ENCODE measurements at regions not wholly inside any gene's neighbourhood (a gene's known extent, or its start where the extent isn't known, plus 50 kb on each side); places are given as distances from the start of the nearest gene placed in this dataset.

- H3K4me3 Mint-ChIP-seq (ENCODE audit: low read depth) = no peak overlapping the region
- DNase-seq (ENCODE audit: low spot score) = no peak
- H3K4me1 Mint-ChIP-seq (ENCODE audit: low read depth) = no peaks in the 10 kb centered on the region
- no peaks in the 10 kb centered on the region for H3K27me3 Mint-ChIP-seq (ENCODE audit: low read depth)
- no peak overlapping the region for H3K27ac Mint-ChIP-seq
- intact Hi-C loops (cut with micrococcal nuclease) = no loop called here
- H3K36me3 Mint-ChIP-seq (ENCODE audit: low read depth) = no peaks in the 10 kb centered on the region
- H3K9me3 Mint-ChIP-seq = peaks cover 5% of the 10 kb centered on the region
These were observed 337.5 kb upstream of the PDE3A start for GRCh38 chr12:20030826-20031225.

DNA sequence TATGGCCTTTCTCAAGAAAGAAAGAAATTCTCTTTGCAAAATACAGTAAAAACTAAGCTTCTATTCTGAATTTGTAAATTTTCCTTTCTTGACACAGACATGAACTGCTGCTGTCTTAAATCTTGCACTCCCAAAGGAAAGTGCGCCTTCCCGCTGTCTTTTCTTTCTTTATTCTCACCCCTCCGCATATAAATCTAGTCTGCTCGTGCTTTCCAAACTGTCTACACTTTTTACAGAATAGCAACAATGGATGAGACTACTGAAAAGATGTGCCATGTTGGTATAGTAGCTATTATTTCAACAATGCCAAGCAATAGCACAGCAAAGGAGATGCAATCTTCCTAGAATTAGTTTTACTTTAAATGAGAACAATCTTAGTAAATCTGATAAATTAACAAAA is 328.8 kb upstream of the PDE3A start:
- Mint-ChIP-seq H3K4me1 (ENCODE audit: low read depth) (no peaks in the 10 kb centered on the region), H3K36me3 (ENCODE audit: low read depth) (no peaks in the 10 kb centered on the region)

DNA sequence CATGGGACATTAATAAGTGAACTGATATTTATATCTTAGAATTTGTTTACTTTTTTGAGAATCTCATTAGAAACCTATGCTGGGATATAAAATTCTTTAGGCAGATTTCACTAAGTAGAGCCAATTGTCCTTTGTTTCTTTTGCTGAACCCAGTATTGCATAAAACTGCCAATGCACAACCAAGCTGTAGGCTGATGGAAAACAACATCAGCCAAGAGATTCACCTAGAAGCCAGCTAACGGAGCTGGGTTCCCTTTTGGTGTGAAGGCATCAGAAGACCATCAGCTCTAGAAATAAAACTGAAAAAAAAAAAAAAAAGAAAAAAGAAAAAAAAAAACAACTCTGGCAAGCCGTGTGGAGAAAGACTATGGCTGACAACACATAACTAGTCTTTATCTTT is 328.2 kb upstream of the PDE3A start:
- intact Hi-C loops (cut with micrococcal nuclease) = no loop called here
- Mint-ChIP-seq H3K27ac (no peak overlapping the region), H3K36me3 (ENCODE audit: low read depth) (no peaks in the 10 kb centered on the region), H3K27me3 (ENCODE audit: low read depth) (no peaks in the 10 kb centered on the region), H3K4me3 (ENCODE audit: low read depth) (no peak overlapping the region), H3K9me3 (no peaks in the 10 kb centered on the region), H3K4me1 (ENCODE audit: low read depth) (no peaks in the 10 kb centered on the region)
- DNase-seq (ENCODE audit: low spot score) = no peak

More for the DNA sequence above, 328.8 kb upstream of the PDE3A start:
- Mint-ChIP-seq H3K9me3 (no peaks in the 10 kb centered on the region), H3K27me3 (ENCODE audit: low read depth) (no peaks in the 10 kb centered on the region), H3K4me3 (ENCODE audit: low read depth) (no peak overlapping the region), H3K27ac (no peak overlapping the region)
- DNase-seq (ENCODE audit: low spot score) = no peak
- intact Hi-C loops (cut with micrococcal nuclease) = no loop called here

GRCh38 chr12:20040831-20041230 is 327.5 kb upstream of the PDE3A start:
- Mint-ChIP-seq H3K9me3 (no peaks in the 10 kb centered on the region), H3K27ac (no peak overlapping the region), H3K27me3 (ENCODE audit: low read depth) (no peaks in the 10 kb centered on the region), H3K36me3 (ENCODE audit: low read depth) (no peaks in the 10 kb centered on the region), H3K4me3 (ENCODE audit: low read depth) (no peak overlapping the region), H3K4me1 (ENCODE audit: low read depth) (no peaks in the 10 kb centered on the region)
- DNase-seq (ENCODE audit: low spot score) = no peak
- intact Hi-C loops (cut with micrococcal nuclease) = no loop called here

GRCh38 chr12:20044351-20044750 is 324.0 kb upstream of the PDE3A start:
- no peak for DNase-seq (ENCODE audit: low spot score)
- Mint-ChIP-seq H3K9me3 (peaks cover 5% of the 10 kb centered on the region), H3K4me3 (ENCODE audit: low read depth) (no peak overlapping the region), H3K27me3 (ENCODE audit: low read depth) (no peaks in the 10 kb centered on the region), H3K4me1 (ENCODE audit: low read depth) (no peaks in the 10 kb centered on the region), H3K27ac (no peak overlapping the region), H3K36me3 (ENCODE audit: low read depth) (no peaks in the 10 kb centered on the region)
- intact Hi-C loops (cut with micrococcal nuclease) = no loop called here

GRCh38 chr12:20044846-20045245 is 323.5 kb upstream of the PDE3A start:
- Mint-ChIP-seq H3K9me3 (peaks cover 5% of the 10 kb centered on the region), H3K4me1 (ENCODE audit: low read depth) (no peaks in the 10 kb centered on the region), H3K27ac (no peak overlapping the region), H3K36me3 (ENCODE audit: low read depth) (no peaks in the 10 kb centered on the region), H3K27me3 (ENCODE audit: low read depth) (no peaks in the 10 kb centered on the region), H3K4me3 (ENCODE audit: low read depth) (no peak overlapping the region)
- intact Hi-C loops (cut with micrococcal nuclease) = no loop called here
- no peak for DNase-seq (ENCODE audit: low spot score)

- Mint-ChIP-seq H3K4me1 (ENCODE audit: low read depth) (no peaks in the 10 kb centered on the region), H3K27ac (no peak overlapping the region), H3K4me3 (ENCODE audit: low read depth) (no peak overlapping the region), H3K36me3 (ENCODE audit: low read depth) (no peaks in the 10 kb centered on the region), H3K27me3 (ENCODE audit: low read depth) (no peaks in the 10 kb centered on the region), H3K9me3 (peaks cover 10% of the 10 kb centered on the region)
- DNase-seq (ENCODE audit: low spot score) = no peak
- intact Hi-C loops (cut with micrococcal nuclease) = no loop called here
These were observed 320.4 kb upstream of the PDE3A start for GRCh38 chr12:20047901-20048300.

- no peak overlapping the region for H3K27ac Mint-ChIP-seq
- no peaks in the 10 kb centered on the region for H3K27me3 Mint-ChIP-seq (ENCODE audit: low read depth)
- no peaks in the 10 kb centered on the region for H3K4me1 Mint-ChIP-seq (ENCODE audit: low read depth)
- intact Hi-C loops (cut with micrococcal nuclease) = no loop called here
- H3K36me3 Mint-ChIP-seq (ENCODE audit: low read depth) = no peaks in the 10 kb centered on the region
- H3K9me3 Mint-ChIP-seq = peaks cover 10% of the 10 kb centered on the region
- DNase-seq (ENCODE audit: low spot score) = no peak
- H3K4me3 Mint-ChIP-seq (ENCODE audit: low read depth) = no peak overlapping the region
These were observed 318.1 kb upstream of the PDE3A start for GRCh38 chr12:20050221-20050620.

- no peaks in the 10 kb centered on the region for H3K36me3 Mint-ChIP-seq (ENCODE audit: low read depth)
- H3K4me1 Mint-ChIP-seq (ENCODE audit: low read depth) = no peaks in the 10 kb centered on the region
- H3K27ac Mint-ChIP-seq = no peak overlapping the region
- no peaks in the 10 kb centered on the region for H3K27me3 Mint-ChIP-seq (ENCODE audit: low read depth)
- DNase-seq (ENCODE audit: low spot score) = no peak
- no peak overlapping the region for H3K4me3 Mint-ChIP-seq (ENCODE audit: low read depth)
- intact Hi-C loops (cut with micrococcal nuclease) = no loop called here
- peaks cover 8% of the 10 kb centered on the region for H3K9me3 Mint-ChIP-seq
These were observed 314.6 kb upstream of the PDE3A start for GRCh38 chr12:20053782-20054181.

GRCh38 chr12:20055856-20056255 is 312.5 kb upstream of the PDE3A start:
- intact Hi-C loops (cut with micrococcal nuclease) = no loop called here
- no peaks in the 10 kb centered on the region for H3K27me3 Mint-ChIP-seq (ENCODE audit: low read depth)
- H3K27ac Mint-ChIP-seq = no peak overlapping the region
- no peaks in the 10 kb centered on the region for H3K36me3 Mint-ChIP-seq (ENCODE audit: low read depth)
- no peaks in the 10 kb centered on the region for H3K4me1 Mint-ChIP-seq (ENCODE audit: low read depth)
- H3K9me3 Mint-ChIP-seq = peaks cover 13% of the 10 kb centered on the region
- no peak overlapping the region for H3K4me3 Mint-ChIP-seq (ENCODE audit: low read depth)
- DNase-seq (ENCODE audit: low spot score) = no peak

DNA sequence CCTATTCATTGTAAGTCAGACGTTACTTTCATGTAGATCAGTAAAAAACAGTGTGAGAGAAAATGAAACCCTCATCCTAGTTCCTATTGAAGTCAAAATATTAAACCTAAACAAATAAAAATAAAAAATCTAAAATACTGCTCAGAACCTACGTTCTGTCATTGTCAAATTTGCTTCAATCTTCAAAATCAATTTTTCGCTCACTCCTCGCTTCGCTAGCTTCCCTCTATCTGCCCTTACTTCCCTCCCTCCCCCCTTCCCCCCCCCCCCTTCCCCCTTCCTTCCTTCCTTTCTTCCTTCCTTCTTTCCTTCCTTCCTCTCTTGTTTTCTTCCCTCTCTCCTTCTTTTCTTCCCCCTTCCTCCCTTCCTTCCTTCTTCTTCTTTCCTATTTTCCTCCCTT is 310.9 kb upstream of the PDE3A start:
- Mint-ChIP-seq H3K9me3 (peaks cover 22% of the 10 kb centered on the region), H3K4me1 (ENCODE audit: low read depth) (no peaks in the 10 kb centered on the region), H3K27ac (no peak overlapping the region), H3K36me3 (ENCODE audit: low read depth) (no peaks in the 10 kb centered on the region), H3K27me3 (ENCODE audit: low read depth) (no peaks in the 10 kb centered on the region), H3K4me3 (ENCODE audit: low read depth) (no peak overlapping the region)
- no peak for DNase-seq (ENCODE audit: low spot score)
- intact Hi-C loops (cut with micrococcal nuclease) = no loop called here

GRCh38 chr12:20063116-20063515 is 305.2 kb upstream of the PDE3A start:
- intact Hi-C loops (cut with micrococcal nuclease) = no loop called here
- Mint-ChIP-seq H3K27me3 (ENCODE audit: low read depth) (no peaks in the 10 kb centered on the region), H3K9me3 (peaks cover 35% of the 10 kb centered on the region), H3K4me3 (ENCODE audit: low read depth) (no peak overlapping the region), H3K4me1 (ENCODE audit: low read depth) (no peaks in the 10 kb centered on the region), H3K36me3 (ENCODE audit: low read depth) (no peaks in the 10 kb centered on the region), H3K27ac (no peak overlapping the region)
- no peak for DNase-seq (ENCODE audit: low spot score)

GRCh38 chr12:20077618-20078017 is 290.7 kb upstream of the PDE3A start:
- H3K4me3 Mint-ChIP-seq (ENCODE audit: low read depth) = no peak overlapping the region
- DNase-seq (ENCODE audit: low spot score) = no peak
- intact Hi-C loops (cut with micrococcal nuclease) = no loop called here
- H3K36me3 Mint-ChIP-seq (ENCODE audit: low read depth) = no peaks in the 10 kb centered on the region
- no peaks in the 10 kb centered on the region for H3K27me3 Mint-ChIP-seq (ENCODE audit: low read depth)
- H3K9me3 Mint-ChIP-seq = peaks cover 10% of the 10 kb centered on the region
- no peaks in the 10 kb centered on the region for H3K4me1 Mint-ChIP-seq (ENCODE audit: low read depth)
- no peak overlapping the region for H3K27ac Mint-ChIP-seq

DNA sequence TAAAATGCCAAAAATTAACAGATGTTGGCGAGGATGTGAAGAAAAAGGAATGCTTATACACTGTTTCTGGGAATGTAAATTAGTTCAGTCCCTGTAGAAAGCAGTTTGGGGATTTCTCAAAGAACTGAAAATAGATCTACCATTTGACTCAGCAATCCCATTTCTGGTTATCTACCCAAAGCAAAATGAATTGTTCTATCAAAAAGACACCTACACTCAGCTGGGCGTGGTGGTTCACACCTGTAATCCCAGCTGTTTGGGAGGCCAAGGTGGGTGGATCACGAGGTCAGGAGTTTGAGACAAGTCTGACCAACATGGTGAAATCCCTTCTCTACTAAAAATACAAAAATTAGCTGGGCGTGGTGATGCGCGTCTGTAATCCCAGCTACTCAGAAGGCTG is 279.3 kb upstream of the PDE3A start:
- Mint-ChIP-seq H3K36me3 (ENCODE audit: low read depth) (no peaks in the 10 kb centered on the region), H3K27ac (no peak overlapping the region), H3K4me1 (ENCODE audit: low read depth) (no peaks in the 10 kb centered on the region), H3K4me3 (ENCODE audit: low read depth) (no peak overlapping the region), H3K9me3 (peaks cover 5% of the 10 kb centered on the region), H3K27me3 (ENCODE audit: low read depth) (no peaks in the 10 kb centered on the region)
- intact Hi-C loops (cut with micrococcal nuclease) = no loop called here
- DNase-seq (ENCODE audit: low spot score) = no peak
